Stimulated activated naive CD8-positive, alpha-beta T cell treated with anti-CD3 and anti-CD28 coated beads, Interleukin-15, Interleukin-2, amounts not matched to agents 100 ng/mL and 50 ng/mL, for 24 hours (primary cell): ENCODE measurements at regions not wholly inside any gene's neighbourhood (a gene's known extent, or its start where the extent isn't known, plus 50 kb on each side); places are given as distances from the start of the nearest gene placed in this dataset.

Experiments
- H3K27ac Mint-ChIP-seq: one replicate; pipeline ENCODE4 v1.8.0; 2021; ENCODE audit warnings: mild to moderate bottlenecking, mixed read lengths
- H3K27me3 Mint-ChIP-seq: one replicate; pipeline ENCODE4 v1.8.0; 2021; ENCODE audit warnings: mixed read lengths
- H3K36me3 Mint-ChIP-seq: one replicate; pipeline ENCODE4 v1.8.0; 2021; ENCODE audit warnings: low read depth, mixed read lengths
- H3K4me1 Mint-ChIP-seq: one replicate; pipeline ENCODE4 v1.8.0; 2021; ENCODE audit warnings: low read depth, mixed read lengths
- H3K4me3 Mint-ChIP-seq: one replicate; pipeline ENCODE4 v1.8.0; 2021; ENCODE audit warnings: mild to moderate bottlenecking, mixed read lengths
- H3K9me3 Mint-ChIP-seq: one replicate; pipeline ENCODE4 v1.8.0; 2021; ENCODE audit warnings: mixed read lengths

DNA sequence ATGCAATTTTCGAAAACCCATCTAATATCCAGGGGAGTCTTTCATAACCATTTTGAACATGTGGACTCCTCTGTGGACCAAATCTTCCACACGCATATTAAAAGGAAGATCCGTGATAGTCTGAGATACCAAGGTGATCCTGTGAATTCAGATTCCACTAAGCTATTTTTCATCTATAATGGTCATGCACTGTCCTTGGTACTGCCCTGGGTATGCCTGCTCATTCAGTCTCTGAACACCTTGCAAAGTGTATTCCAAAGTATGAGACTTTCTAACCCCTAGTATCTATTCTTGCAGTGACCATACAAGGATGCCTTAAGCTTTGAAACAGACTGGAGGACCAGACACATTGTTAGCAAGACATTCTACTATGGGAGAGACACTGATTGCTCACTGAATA lies 217.6 kb upstream of the CCDC150 start:
- no peaks in the 10 kb centered on the region for H3K36me3 Mint-ChIP-seq

GRCh38 chr2:196422361-196422760 lies 217.2 kb upstream of the CCDC150 start:
- no peaks in the 10 kb centered on the region for H3K36me3 Mint-ChIP-seq
- H3K27me3 Mint-ChIP-seq: no peaks in the 10 kb centered on the region
- no peaks in the 10 kb centered on the region for H3K4me1 Mint-ChIP-seq
- no peaks in the 10 kb centered on the region for H3K9me3 Mint-ChIP-seq
- H3K27ac Mint-ChIP-seq: no peak overlapping the region
- no peak overlapping the region for H3K4me3 Mint-ChIP-seq

More for the DNA sequence above, 217.6 kb upstream of the CCDC150 start:
- Mint-ChIP-seq H3K27ac (no peak overlapping the region), H3K4me1 (no peaks in the 10 kb centered on the region), H3K27me3 (no peaks in the 10 kb centered on the region), H3K9me3 (no peaks in the 10 kb centered on the region), H3K4me3 (no peak overlapping the region)

GRCh38 chr2:196426122-196426521 lies 213.4 kb upstream of the CCDC150 start:
- Mint-ChIP-seq H3K4me1 (peaks cover 12% of the 10 kb centered on the region), H3K36me3 (no peaks in the 10 kb centered on the region), H3K9me3 (no peaks in the 10 kb centered on the region), H3K4me3 (no peak overlapping the region), H3K27me3 (peaks cover 14% of the 10 kb centered on the region), H3K27ac (no peak overlapping the region)

- Mint-ChIP-seq H3K9me3 (no peaks in the 10 kb centered on the region), H3K36me3 (no peaks in the 10 kb centered on the region), H3K4me3 (no peak overlapping the region), H3K27ac (no peak overlapping the region), H3K4me1 (peaks cover 12% of the 10 kb centered on the region), H3K27me3 (peaks cover 18% of the 10 kb centered on the region)
Measured at GRCh38 chr2:196427986-196428634, 211.4 kb upstream of the CCDC150 start.

- H3K27me3 Mint-ChIP-seq: peaks cover 18% of the 10 kb centered on the region
- H3K4me3 Mint-ChIP-seq: no peak overlapping the region
- no peak overlapping the region for H3K27ac Mint-ChIP-seq
- H3K36me3 Mint-ChIP-seq: no peaks in the 10 kb centered on the region
- no peaks in the 10 kb centered on the region for H3K9me3 Mint-ChIP-seq
- peaks cover 12% of the 10 kb centered on the region for H3K4me1 Mint-ChIP-seq
Measured at GRCh38 chr2:196431076-196431475, 208.4 kb upstream of the CCDC150 start.

GRCh38 chr2:196431957-196432356 lies 207.6 kb upstream of the CCDC150 start:
- Mint-ChIP-seq H3K9me3 (no peaks in the 10 kb centered on the region), H3K36me3 (no peaks in the 10 kb centered on the region), H3K27me3 (peaks cover 22% of the 10 kb centered on the region), H3K4me3 (no peak overlapping the region), H3K27ac (no peak overlapping the region), H3K4me1 (peaks cover 12% of the 10 kb centered on the region)

- Mint-ChIP-seq H3K36me3 (no peaks in the 10 kb centered on the region), H3K9me3 (no peaks in the 10 kb centered on the region), H3K27me3 (peaks cover 29% of the 10 kb centered on the region), H3K27ac (no peak overlapping the region), H3K4me1 (peaks cover 7% of the 10 kb centered on the region), H3K4me3 (no peak overlapping the region)
Measured at GRCh38 chr2:196433116-196433515, 206.4 kb upstream of the CCDC150 start.

- Mint-ChIP-seq H3K4me1 (no peaks in the 10 kb centered on the region), H3K36me3 (no peaks in the 10 kb centered on the region), H3K27me3 (peaks cover 23% of the 10 kb centered on the region), H3K27ac (no peak overlapping the region), H3K9me3 (no peaks in the 10 kb centered on the region), H3K4me3 (no peak overlapping the region)
Measured at GRCh38 chr2:196434217-196434616, 205.3 kb upstream of the CCDC150 start.

GRCh38 chr2:196435189-196435588 lies 204.3 kb upstream of the CCDC150 start:
- Mint-ChIP-seq H3K4me3 (no peak overlapping the region), H3K9me3 (no peaks in the 10 kb centered on the region), H3K27me3 (peaks cover 26% of the 10 kb centered on the region), H3K36me3 (no peaks in the 10 kb centered on the region), H3K4me1 (no peaks in the 10 kb centered on the region), H3K27ac (no peak overlapping the region)

GRCh38 chr2:196437626-196438025 lies 201.9 kb upstream of the CCDC150 start:
- no peaks in the 10 kb centered on the region for H3K4me1 Mint-ChIP-seq
- no peaks in the 10 kb centered on the region for H3K9me3 Mint-ChIP-seq
- H3K27me3 Mint-ChIP-seq: peaks cover 17% of the 10 kb centered on the region
- no peaks in the 10 kb centered on the region for H3K36me3 Mint-ChIP-seq
- no peak overlapping the region for H3K4me3 Mint-ChIP-seq
- H3K27ac Mint-ChIP-seq: no peak overlapping the region

DNA sequence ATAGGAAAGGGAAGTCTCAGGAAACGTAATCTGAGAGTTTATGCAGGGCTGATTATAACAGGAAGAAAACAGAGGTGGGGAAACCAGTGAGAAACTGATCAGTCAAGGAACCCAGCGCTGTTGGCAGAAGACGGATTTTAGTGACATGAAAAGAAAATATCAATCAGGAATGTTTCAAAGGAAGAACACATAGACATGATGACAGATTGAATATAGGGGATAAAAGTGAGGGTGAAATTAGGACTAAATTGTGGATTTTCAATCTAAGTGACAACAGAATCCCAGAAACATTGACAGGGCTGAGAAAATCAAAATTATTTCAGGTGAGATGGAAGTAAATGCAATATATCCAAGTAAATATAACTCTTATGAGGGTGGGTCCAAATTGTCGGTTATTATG lies 199.8 kb upstream of the CCDC150 start:
- H3K9me3 Mint-ChIP-seq: no peaks in the 10 kb centered on the region
- H3K4me1 Mint-ChIP-seq: no peaks in the 10 kb centered on the region
- no peak overlapping the region for H3K27ac Mint-ChIP-seq
- H3K27me3 Mint-ChIP-seq: peaks cover 17% of the 10 kb centered on the region
- no peaks in the 10 kb centered on the region for H3K36me3 Mint-ChIP-seq
- no peak overlapping the region for H3K4me3 Mint-ChIP-seq

- Mint-ChIP-seq H3K9me3 (no peaks in the 10 kb centered on the region), H3K4me3 (no peak overlapping the region), H3K4me1 (no peaks in the 10 kb centered on the region), H3K27me3 (peaks cover 17% of the 10 kb centered on the region), H3K36me3 (no peaks in the 10 kb centered on the region), H3K27ac (no peak overlapping the region)
Measured at GRCh38 chr2:196440413-196440812, 199.1 kb upstream of the CCDC150 start.

DNA sequence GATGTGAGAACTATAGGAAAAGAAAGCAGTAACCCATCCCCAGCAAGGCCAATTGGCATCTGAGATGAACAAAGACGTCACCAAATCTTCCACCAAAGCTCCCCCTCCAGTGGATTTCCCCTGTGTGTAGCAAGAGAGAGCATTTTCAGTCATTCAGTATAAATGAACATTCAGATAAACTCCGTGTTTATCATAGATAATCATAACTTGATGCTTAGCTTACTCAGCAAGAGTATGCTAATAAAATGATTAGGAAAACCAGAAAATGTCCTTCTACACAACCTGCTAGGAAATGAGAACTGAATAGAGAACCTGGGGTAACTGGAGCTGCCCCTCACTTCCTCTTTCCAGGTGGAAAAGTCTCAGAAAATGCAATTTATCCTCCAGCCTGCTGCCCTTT lies 198.0 kb upstream of the CCDC150 start:
- Mint-ChIP-seq H3K27me3 (peaks cover 17% of the 10 kb centered on the region), H3K9me3 (no peaks in the 10 kb centered on the region), H3K4me3 (no peak overlapping the region), H3K36me3 (no peaks in the 10 kb centered on the region), H3K4me1 (no peaks in the 10 kb centered on the region), H3K27ac (no peak overlapping the region)

- Mint-ChIP-seq H3K9me3 (no peaks in the 10 kb centered on the region), H3K4me1 (no peaks in the 10 kb centered on the region), H3K36me3 (no peaks in the 10 kb centered on the region), H3K27ac (no peak overlapping the region), H3K4me3 (no peak overlapping the region), H3K27me3 (peaks cover 12% of the 10 kb centered on the region)
Measured at GRCh38 chr2:196442211-196442610, 197.3 kb upstream of the CCDC150 start.

- no peak overlapping the region for H3K27ac Mint-ChIP-seq
- H3K27me3 Mint-ChIP-seq: peaks cover 6% of the 10 kb centered on the region
- no peak overlapping the region for H3K4me3 Mint-ChIP-seq
- no peaks in the 10 kb centered on the region for H3K36me3 Mint-ChIP-seq
- no peaks in the 10 kb centered on the region for H3K9me3 Mint-ChIP-seq
- no peaks in the 10 kb centered on the region for H3K4me1 Mint-ChIP-seq
Measured at GRCh38 chr2:196444442-196444841, 195.1 kb upstream of the CCDC150 start.

DNA sequence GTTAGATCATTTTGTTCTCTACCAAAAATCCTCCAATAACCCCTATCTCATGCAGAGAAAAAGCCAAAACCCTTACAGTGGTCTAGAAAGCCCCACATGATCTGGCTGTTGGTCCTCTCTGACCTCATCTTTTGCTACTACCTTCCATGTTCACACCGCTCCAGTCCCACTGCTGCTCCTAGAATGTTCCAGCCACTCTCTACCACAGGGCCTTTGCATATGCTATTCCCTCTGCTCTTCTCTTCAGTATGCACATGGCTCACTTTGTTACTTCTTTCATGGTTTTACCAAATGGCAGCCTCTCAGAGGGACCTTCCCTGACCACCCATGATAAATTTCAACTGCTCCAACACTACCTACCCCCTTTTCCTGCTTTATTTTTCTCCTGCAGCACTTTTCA lies 193.5 kb upstream of the CCDC150 start:
- Mint-ChIP-seq H3K36me3 (no peaks in the 10 kb centered on the region), H3K9me3 (no peaks in the 10 kb centered on the region), H3K27ac (no peak overlapping the region), H3K4me1 (no peaks in the 10 kb centered on the region), H3K27me3 (no peaks in the 10 kb centered on the region), H3K4me3 (no peak overlapping the region)
